ENCODE measurements at regions not wholly inside any gene's neighbourhood (a gene's known extent, or its start where the extent isn't known, plus 50 kb on each side); places are given as distances from the start of the nearest gene placed in this dataset.

DNA sequence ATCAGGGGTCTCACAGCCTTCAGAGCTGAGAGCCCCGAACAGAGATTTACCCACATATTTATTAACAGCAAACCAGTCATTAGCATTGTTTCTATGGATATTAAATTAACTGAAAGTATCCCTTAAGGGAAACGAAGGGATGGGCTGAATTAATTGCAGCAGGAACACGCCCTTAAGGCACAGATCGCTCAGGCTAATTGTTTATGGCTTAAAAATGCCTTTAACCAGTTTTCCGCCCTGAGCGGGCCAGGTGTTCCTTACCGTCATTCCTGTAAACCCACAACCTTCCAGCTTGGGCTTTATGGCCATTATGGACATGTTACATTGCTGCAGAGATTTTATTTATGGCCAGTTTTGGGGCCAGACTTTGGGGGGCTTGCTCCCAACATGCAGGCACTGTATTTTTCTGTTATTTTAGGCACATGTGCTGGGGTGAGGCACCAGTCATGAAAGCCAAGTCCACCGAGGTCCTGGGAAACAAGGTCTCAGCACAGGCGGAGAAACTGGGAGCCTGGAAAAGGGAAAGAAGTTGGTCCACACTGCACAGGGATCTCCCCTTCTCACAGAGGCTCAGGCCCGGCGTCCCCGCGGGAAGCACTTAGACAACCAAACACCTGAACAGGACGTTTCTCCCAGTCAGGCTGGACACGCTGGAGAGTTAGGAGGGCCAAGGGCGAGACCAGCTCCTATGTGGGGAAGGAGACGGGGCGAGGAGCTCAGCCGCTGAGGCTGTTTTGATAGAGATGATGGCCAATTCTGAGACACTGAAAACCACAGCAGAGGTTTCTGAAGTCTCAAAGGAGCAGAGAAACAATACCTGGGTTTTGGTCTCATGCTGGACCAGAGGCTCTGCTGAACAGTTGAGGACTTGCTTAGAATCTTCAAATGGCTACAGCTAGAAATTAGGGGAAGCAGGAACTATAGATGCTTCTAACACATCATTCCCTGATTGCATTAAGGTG, 86.7 kb downstream of the TMEM18 start:
- CTCF ChIA-PET (ENCODE audit: partially characterized antibody), result no interaction called here
- TF ChIP-seq RNF2 (IDR thresholded peaks at IDR 0.05; ENCODE audit: borderline replicate concordance, low read depth, low read length, missing control alignments, poor library complexity, severe bottlenecking), result no peak
- no peak for TF ChIP-seq GABPA (IDR thresholded peaks at IDR 0.05; ENCODE audit: borderline replicate concordance, insufficient read depth, low read length)
- TF ChIP-seq KDM1A (IDR thresholded peaks at IDR 0.05; ENCODE audit: borderline replicate concordance, low read length), result no peak
- no peak for TF ChIP-seq KDM5A (IDR thresholded peaks at IDR 0.05; ENCODE audit: low read length)
- TF ChIP-seq, protein P1, sequence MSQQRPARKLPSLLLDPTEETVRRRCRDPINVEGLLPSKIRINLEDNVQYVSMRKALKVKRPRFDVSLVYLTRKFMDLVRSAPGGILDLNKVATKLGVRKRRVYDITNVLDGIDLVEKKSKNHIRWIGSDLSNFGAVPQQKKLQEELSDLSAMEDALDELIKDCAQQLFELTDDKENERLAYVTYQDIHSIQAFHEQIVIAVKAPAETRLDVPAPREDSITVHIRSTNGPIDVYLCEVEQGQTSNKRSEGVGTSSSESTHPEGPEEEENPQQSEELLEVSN (IDR thresholded peaks at IDR 0.05), result no peak
- no peak for TF ChIP-seq CREB1 (IDR thresholded peaks at IDR 0.05)
- no peak for TF ChIP-seq CHD1 (IDR thresholded peaks at IDR 0.05; ENCODE audit: low read depth, low read length)
- H3K4me1 ChIP-seq (replicated peaks in 1 of 4; ENCODE audit: control insufficient read depth in 3 of 4, insufficient read depth in 4 of 4, low read length in 3 of 4), result no peaks in the 10 kb centered on the region; a peak in 1 of 7 replicates

More for the DNA sequence above, 86.7 kb downstream of the TMEM18 start:
- H2BK20ac ChIP-seq (ENCODE audit: low read length), result no peak overlapping the region
- no peak overlapping the region for H2BK120ac ChIP-seq (replicated peaks; ENCODE audit: low read depth, low read length)
- no peak overlapping the region for H3K4me3 ChIP-seq (ENCODE audit: extremely low read depth in 1 of 4, insufficient read depth in 2 of 4, low read depth in 3 of 4, low read length in 4 of 4)
- H3K14ac ChIP-seq (ENCODE audit: insufficient read length), result no peak overlapping the region
- H3K4me2 ChIP-seq (ENCODE audit: insufficient read depth in 1 of 2, low read depth in 2 of 2, low read length in 2 of 2), result no peak overlapping the region
- no peak overlapping the region for H3K9ac ChIP-seq (replicated peaks in 1 of 4; ENCODE audit: extremely low read depth in 1 of 4, low read depth in 3 of 4, low read length in 3 of 4)
- H3K23ac ChIP-seq (ENCODE audit: insufficient read length), result no peak overlapping the region
- H3K56ac ChIP-seq (replicated peaks; ENCODE audit: insufficient read length, low read depth, low read length), result no peak overlapping the region
- H2BK5ac ChIP-seq (ENCODE audit: low read depth, low read length), result no peak overlapping the region
- H3K23me2 ChIP-seq (ENCODE audit: low read depth, low read length), result no peaks in the 10 kb centered on the region
- H2AFZ ChIP-seq (ENCODE audit: low read length), result no peak overlapping the region
- H2AK5ac ChIP-seq (ENCODE audit: low read depth, low read length), result no peak overlapping the region
- POLR2A ChIA-PET (ENCODE audit: partially characterized antibody), result interaction anchor here (1.2 kb wide), 1 partner anchor 27 kb away, joined by 3 read pairs; no protein-coding TSS in a partner anchor
- H3K36me3 ChIP-seq (ENCODE audit: control insufficient read depth in 2 of 4, insufficient read depth in 4 of 4, low read length in 3 of 4), result no peaks in the 10 kb centered on the region
- FAIRE-seq, result no peak
- H3K27ac ChIP-seq (ENCODE audit: low read depth, low read length), result no peak overlapping the region
- H4K5ac ChIP-seq (ENCODE audit: insufficient read length, low read depth, low read length), result no peak overlapping the region
- DNase-seq (ENCODE audit: low read depth in 1 of 2, low spot score in 2 of 2), result peak in 1 of 2 experiments; percentile 14
- H3K79me2 ChIP-seq (ENCODE audit: control insufficient read depth in 1 of 2, insufficient read depth in 2 of 2, low read length in 2 of 2), result no peaks in the 10 kb centered on the region
- H4K91ac ChIP-seq (replicated peaks; ENCODE audit: insufficient read length, low read length), result no peak overlapping the region
- no peaks in the 10 kb centered on the region for H3K79me1 ChIP-seq (ENCODE audit: low read depth, low read length)
- no peak overlapping the region for H2BK15ac ChIP-seq (ENCODE audit: low read length)
- no peak overlapping the region for H2BK12ac ChIP-seq (ENCODE audit: low read depth, low read length)
- H3K9me3 ChIP-seq (ENCODE audit: insufficient read depth in 2 of 2, low read depth in 1 of 2, low read length in 1 of 2), result no peaks in the 10 kb centered on the region; a peak in 1 of 4 replicates
- H4K8ac ChIP-seq (ENCODE audit: extremely low read depth, insufficient read depth, low read length), result no peak overlapping the region
- 90% methylated on average over 19 of the region's 19 CpGs; no CpG with 5 or more reads in 1 of the 2 experiments for whole genome bisulfite sequencing, 2 experiments (ENCODE audit: extremely low coverage in 1 of 2, insufficient coverage in 1 of 2, insufficient read length in 1 of 2, insufficient replicate concordance in 2 of 2, low coverage in 1 of 2, low lambda C conversion rate in 2 of 2, missing lambda C conversion rate in 1 of 2)
- H3K4ac ChIP-seq (replicated peaks; ENCODE audit: insufficient read length, low read depth, low read length), result no peak overlapping the region
- H3K18ac ChIP-seq (ENCODE audit: extremely low read depth, low read length), result no peak overlapping the region
- H3K27me3 ChIP-seq (replicated peaks in 1 of 4; ENCODE audit: control insufficient read depth in 3 of 4, extremely low read depth in 1 of 4, insufficient read depth in 3 of 4, low read length in 3 of 4), result no peaks in the 10 kb centered on the region; a peak in 1 of 7 replicates
- H4K20me1 ChIP-seq (replicated peaks in 1 of 2; ENCODE audit: control insufficient read depth in 1 of 2, insufficient read depth in 2 of 2, low read length in 2 of 2), result no peaks in the 10 kb centered on the region
